AML-193 (cell line): ENCODE measurements at regions not wholly inside any gene's neighbourhood (a gene's known extent, or its start where the extent isn't known, plus 50 kb on each side); places are given as distances from the start of the nearest gene placed in this dataset.
A peak's percentile ranks its signal among the peaks of the same experiment; 100 is the strongest.
"Not testable (repeated sequence)": the region's sequence is repeated elsewhere in the genome, so short reads cannot be mapped to it uniquely, and the experiment has no call there.

ENCODE experiments used
- DNase-seq, 2 experiments: peaks; one replicate each; lab custom pipeline; 2025; lab: John Stamatoyannopoulos, UW

DNA sequence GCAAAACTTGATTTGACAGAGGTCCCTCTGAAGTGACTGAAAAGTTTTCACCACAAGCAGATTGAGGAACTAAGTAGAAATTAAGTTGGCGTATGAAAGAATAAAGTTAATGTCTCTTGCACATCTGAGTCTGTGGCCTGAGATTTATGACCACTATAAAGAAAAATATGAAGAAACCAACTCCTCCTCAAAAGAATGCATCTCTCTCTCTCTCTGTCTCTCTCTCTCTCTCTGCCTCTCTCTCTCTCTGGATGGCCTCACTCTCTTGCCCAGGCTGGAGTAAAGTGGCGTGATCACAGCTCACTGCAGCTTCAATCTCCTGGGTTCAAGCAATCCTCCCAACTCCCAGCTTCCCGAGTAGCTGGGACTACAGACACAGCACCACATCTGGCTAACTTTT lies 55.2 kb downstream of the RPL22L1 start:
- no peak for DNase-seq

DNA sequence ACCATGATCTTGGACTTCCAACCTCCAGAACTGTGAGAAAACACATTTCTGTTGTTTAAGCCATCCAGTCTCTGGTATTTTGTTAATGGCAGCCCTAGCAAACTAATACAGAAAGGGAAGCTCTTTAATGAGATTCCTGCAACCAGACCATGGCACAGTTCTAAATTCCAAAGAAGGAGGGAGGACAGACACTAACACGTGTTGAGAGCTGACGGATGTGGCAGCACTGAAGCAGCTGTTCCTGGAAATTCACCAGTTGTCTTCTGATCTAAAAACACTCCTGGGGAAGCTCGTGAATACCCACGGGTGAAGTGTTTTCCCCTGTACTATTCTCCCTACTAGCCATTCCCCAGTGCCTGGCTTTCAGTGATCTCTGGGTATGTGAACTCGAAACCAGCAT lies 56.7 kb downstream of the RPL22L1 start:
- no peak for DNase-seq

DNA sequence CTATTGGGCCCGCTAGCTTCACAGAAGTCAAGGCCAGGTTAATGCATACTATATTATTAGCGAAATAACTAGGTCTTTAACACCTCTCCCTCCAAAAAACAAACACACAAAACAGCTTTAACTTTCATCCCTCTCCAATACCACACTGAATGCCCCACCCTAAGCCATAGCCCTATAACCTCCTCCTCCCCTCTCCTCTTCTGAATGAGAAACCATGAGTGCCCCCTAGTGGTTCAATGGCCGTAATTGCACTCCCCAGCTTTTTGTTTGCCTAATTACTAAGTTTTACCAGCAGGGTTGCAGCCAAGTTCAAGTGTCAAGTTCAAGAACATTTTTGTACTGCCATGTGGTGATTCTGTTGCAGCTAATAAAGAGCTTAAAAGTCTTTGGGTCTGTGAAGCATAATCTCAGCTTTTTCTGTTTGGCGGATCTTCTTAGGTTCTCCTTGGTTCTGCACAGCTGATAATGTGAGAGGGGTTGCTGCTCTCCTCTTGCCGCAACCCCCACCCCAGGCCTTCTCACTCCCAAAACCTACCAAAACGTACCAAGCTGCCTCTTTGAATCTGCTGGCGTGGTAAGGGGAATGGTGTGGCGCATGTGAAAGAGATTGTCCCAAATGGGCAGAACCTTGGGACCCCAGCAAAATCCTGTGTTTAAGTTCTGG lies 57.9 kb downstream of the RPL22L1 start:
- peak; percentile 77 to 84 for DNase-seq

DNA sequence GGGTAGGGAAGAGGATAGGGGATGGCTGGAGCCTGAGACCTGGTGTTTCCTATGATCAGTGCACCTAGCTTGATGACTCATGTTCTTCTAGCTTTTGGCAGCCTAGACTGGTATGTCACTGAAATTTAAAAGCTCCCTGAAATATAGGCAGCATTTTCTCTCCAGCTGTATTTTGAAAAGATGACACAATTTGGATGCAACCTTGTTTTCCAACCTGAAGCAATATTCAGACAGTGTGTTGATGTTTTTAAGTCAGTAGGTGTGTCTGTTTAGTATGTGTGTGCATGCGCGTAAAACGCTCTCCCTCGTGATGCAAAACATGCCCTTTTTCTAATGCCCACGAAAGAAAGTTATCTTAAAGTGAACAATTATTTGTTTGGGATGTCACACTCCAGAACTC lies 58.5 kb downstream of the RPL22L1 start:
- DNase-seq: no peak

DNA sequence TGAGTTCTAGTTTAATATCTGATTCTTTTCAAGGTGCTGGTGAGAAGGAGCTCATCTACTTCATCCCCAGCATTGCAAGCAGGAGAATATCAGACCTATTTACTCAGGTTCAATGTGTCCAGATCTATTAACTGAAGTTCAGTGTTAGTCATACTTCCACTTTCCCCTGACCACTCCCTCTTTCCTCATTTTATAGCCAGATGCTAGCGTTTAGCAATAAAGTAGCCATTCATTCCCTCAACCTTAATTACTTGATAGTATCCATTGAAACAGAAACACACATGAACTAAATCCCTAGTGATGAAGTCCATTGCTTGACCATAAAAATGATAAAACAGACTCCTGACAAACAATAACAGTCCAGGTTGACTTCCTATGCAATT lies 60.0 kb downstream of the RPL22L1 start:
- peak in 1 of 2 experiments; percentile 35 for DNase-seq

DNA sequence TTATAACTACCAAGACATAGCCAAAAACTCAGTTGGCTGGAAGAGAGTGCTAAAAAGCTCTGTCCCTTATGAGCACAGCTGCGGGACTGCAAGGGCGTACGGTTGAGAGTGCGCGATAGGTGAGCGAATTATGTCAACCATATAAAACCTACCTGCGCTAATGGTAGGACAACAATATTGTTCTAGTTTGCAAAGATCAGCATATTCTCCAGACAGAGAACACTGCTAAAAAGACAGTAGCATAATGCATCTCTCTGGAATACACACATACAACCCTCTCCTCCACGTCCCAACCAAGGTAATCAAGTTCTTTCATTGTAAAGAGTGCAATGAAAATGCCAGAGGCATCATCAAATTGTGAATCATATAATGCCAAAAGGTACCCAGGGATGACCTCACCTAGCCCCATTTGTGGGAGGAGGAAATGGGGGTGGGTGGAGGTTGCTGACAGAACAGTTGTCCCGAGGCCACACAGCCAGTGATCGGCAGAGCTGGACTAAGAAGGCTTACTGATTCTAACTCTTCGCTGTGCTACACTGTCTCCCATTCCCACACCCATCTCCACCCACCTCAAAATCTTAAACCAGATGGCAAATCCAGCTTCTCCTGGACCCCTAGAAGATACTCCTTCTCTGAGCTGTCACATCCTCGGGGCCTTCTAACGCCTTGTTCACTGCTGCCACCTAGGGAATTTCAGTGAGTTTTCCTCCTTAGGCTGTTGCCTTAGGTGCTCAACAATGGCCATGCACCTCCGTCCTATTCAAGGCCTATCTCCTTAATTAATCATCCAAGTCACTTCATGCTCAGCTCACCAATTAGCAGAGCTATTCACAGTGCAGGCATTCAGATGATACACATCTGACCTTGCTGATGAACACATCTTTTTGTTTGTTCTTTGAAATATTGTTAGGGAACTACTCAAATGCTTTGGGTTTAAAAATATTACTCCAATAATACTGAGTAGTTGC lies 60.7 kb downstream of the RPL22L1 start:
- peak; percentile 43 to 58 for DNase-seq

DNA sequence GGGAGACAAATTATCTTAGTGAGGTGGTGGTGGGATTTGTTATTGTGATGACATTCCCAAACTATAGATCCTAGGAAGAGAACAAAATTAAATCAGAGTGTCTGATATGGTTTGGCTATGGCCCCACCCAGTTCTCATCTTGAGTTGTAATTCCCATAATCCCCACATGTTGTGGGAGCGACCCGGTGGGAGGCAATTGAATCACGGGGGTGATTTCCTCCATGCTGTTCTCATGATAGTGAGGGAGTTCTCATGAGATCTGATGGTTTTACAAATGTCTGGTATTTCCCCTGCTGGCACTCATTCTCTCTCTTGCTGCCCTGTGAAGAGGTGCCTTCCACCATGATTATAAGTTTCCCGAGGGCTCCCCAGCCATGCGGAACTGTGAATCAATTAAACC lies 62.0 kb downstream of the RPL22L1 start:
- DNase-seq: no peak

DNA sequence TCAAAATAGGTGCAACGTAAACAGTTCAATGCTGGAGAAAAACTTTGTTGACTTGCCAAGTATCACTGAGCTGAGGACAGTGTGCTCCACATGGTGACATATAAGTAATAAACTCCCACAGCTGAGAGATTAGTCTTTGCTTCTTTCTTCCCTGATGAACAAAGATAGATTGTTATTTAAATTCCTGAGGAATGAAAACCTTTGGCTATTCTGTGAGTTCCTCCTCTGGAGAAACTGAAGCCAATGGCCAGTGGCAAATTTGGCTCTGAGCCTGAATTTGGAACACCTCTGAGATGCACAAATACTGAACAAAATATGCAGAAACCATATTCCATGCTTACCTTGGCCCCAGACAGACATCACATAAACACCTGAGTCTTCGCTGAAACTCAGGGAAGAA lies 63.3 kb downstream of the RPL22L1 start:
- no peak for DNase-seq

DNA sequence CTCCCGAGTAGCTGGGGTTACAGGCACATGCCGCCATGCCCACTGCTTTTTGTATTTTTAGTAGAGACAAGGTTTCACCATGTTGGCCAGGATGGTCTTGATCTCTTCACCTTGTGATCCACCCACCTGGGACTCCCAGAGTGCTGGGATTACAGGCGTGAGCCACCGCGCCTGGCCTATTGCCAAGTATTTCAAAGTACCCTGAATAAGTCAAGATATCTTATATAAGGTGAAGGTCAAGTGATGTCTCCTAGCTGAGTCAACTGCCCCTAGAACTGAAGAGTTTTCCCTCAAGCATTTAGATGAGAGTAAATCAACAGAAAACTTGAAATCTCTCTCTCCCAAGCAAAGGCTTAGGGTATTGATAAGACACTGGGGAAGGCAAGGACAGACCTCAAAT lies 63.9 kb downstream of the RPL22L1 start:
- DNase-seq: no peak

DNA sequence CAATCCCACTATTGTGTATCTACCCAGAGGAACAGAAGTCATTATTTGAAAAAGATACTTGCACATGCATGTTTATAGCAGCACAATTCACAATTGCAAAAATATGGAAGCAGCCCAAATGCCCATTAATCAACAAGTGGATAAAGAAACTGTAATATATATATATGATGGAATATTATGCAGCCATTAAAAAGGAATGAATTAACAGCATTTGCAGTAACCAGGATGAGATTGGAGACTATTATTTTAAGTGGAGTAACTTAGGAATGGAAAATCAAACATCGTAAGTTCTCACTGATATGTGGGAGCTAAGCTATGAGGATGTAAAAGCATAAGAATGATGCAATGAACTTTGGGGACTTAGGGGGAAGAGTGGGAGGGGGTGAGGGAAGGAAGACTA lies 64.7 kb downstream of the RPL22L1 start:
- DNase-seq: not testable (repeated sequence)

DNA sequence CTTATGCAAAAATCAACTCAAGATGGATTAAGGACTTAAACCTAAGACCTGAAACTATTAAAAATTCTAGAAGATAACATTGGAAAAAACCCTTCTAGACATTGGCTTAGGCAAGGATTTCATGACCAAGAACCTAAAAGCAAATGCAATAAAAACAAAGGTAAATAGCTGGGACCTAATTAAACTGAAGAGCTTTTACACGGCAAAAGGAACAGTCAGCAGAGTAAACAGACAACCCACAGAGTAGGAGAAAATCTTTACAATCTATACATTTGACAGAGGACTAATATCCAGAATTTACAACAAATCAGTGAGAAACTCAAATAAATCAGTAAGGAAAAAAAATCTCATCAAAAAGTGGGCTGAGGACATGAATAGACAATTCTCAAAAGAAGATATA lies 65.4 kb downstream of the RPL22L1 start:
- DNase-seq: not testable (repeated sequence)

DNA sequence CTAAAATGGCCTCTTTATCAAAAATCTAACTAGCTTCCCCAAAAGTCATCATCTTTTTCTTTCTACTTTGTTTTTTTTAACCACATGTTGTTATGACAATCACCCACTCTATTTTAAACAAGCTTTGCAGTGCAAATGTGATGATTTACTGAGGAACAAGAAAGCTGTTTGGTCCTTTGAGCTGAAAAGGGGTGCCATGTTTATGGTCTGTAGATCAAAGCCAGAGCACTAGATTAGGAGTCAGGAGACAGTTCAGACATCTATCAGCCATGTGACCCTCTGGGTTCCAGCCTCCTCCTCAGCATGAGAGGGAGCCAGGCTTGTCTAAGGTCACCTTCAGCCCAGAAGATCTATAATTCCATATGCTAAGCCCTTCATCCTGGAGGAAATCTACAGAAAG lies 65.9 kb downstream of the RPL22L1 start:
- no peak for DNase-seq

DNA sequence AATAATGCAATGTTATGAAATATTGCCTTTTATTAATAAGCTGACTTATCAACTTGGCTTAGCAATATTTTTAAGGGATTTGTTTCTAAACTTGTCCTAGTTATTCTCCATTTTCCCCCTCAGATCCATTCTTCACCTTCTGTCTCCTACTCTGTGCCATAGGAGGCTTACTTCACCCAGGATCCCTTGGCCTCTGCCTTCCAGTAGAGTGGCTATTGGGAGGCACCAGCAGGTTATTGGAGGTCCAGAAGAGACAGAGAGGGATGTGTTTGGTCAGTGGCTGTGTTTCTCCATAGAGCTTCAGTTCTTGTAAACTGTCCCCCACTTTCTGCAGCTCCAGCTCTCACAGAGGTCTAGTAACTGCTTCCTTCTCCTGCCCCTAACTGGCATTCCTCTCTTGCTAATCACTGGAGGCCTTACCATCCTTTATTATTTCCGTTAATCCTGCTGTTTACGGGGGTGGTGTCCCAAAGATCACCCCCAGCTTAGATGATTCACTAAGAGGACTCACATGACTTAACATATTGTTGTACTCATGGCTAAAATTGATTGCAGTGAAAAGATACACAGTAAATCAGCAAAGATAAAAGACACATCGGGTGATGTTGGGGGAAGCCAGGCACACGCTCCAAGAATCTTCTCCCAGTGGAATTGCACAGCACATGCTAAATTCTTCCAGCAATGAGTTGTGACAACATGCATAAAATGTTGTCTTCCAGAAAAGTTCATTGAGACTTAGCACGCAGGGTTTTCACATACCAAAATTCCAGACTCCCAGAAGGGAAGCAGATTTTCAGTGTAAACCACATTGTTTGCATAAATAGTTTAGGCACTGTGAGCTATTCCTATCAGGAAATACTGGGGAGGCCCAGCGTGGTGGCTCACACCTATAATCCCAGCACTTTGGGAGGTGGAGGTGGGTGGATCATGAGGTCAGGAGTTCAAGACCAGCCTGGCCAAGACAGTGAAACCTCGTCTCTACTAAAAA lies 67.5 kb downstream of the RPL22L1 start:
- no peak for DNase-seq

DNA sequence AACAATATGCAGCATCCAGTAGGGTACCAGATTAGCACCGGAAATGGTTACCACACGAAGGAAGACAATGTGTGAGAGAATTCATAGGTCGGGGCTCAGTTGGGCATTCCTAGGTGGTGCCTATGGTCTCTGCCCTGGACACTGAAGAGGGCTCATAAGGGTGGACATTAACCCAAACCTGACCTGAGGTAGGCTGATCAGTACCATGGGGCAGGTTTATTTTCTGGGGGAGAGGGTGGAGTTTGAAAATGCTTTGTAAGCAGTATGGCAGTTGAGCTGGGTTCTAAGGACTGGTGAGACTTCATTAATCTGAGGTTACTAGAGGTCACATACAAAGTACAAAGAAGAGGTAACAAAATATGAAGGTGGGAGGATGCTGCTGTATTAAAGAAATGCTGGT lies 68.4 kb downstream of the RPL22L1 start:
- DNase-seq: no peak

DNA sequence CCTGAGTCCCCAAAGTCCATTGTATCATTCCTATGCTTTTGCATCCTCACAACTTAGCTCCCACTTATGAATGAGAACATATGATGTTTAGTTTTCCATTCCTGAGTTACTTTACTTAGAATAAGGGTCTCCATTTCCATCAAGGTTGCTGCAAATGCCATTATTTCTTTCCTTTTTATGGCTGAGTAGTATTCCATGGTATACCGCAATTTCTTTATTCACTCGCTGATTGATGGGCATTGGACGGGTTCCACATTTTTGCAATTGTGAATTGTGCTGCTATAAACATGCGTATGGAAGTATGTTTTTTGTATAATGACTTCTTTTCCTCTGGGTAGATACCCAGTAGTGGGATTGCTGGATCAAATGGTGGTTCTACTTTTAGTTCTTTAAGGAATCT lies 69.7 kb downstream of the RPL22L1 start:
- not testable (repeated sequence) for DNase-seq

DNA sequence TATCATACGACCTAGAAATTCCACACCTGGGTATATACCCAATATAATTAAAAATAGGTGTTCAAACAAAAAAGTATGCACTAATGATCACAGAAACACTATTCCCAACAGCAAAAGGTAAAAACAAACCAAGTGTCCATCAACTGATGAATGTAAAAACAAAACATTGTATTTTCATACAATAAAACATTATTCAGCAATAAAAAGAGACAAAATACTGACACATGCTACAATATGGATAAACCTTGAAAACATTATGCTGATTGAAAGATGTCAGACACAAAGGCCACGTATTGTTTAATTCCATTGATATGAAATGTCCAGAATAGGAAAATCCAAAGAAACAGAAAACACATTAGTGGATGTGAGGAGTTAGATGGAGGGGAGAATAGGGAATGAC lies 71.0 kb downstream of the RPL22L1 start:
- no peak for DNase-seq

DNA sequence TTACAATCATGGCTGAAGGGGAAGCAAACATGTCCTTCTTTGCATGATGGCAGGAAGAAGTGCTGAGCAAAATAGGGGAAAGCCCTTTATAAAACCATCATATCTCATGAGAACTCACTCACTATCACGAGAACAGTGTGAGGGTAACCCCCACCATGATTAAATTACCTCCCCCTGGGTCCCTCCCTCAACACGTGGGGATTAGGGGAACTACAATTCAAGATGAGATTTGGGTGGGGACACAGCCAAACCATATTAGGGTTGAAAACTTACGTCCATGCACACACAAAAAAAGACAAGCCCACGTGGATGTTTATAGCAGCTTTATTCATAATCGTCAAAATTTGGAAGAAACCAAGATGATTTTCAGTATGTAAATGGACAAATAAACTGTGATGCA lies 72.3 kb downstream of the RPL22L1 start:
- no peak for DNase-seq

DNA sequence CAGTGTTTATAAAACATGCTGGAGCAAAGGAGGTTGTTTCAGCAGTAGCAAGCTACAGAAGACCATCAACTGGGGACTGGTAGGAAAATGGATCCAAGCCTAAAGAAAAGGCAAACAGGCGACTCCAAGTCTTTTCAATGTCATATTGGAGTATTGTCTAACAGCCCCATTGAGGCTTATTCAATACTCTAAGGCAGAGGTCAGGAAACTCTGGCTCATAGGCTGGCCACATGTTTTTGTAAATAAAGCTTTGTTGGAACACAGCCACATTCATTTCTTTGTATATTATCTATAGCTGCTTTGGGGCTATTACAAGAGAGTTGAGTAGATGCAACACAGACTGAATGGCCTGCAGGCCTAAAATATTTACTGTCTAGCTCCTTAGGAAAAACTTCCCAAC lies 77.5 kb downstream of the RPL22L1 start:
- no peak for DNase-seq

DNA sequence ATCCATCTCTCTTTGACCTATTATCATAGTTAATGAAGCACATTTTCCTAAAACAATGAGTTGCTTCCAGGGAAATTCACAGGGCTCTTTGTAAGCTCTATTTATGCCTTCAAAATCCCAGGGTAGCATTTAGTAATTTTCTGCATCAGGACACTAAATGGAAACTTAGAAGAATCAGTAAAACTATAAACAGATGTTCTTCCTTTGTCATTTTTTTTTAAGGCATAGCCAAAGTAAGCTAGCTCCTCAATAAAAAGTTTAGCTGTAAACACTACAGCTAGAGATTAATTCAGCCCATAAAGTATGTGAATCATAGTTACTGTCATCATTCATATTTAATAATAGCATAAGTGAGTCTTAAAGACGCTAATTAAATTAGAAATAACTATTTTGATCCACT lies 79.3 kb downstream of the RPL22L1 start:
- DNase-seq: no peak

DNA sequence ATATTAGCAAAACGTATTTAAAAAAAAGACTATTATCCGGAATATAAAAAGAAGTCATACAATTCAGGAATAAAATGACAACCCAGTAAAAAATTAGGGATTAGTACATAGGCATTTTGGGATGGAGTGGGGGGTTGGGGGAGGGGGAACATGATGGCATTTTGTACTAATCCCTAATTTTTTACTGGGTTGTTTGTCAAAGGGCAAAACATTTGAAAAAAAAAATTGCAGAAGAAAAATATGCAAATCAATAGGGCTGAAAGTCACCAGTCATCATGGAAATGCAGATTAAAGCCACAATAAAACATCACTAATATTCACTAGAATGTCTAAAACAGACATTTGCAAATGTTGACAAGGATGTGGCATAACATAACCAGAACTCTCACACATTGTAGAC lies 82.5 kb downstream of the RPL22L1 start:
- DNase-seq: no peak

DNA sequence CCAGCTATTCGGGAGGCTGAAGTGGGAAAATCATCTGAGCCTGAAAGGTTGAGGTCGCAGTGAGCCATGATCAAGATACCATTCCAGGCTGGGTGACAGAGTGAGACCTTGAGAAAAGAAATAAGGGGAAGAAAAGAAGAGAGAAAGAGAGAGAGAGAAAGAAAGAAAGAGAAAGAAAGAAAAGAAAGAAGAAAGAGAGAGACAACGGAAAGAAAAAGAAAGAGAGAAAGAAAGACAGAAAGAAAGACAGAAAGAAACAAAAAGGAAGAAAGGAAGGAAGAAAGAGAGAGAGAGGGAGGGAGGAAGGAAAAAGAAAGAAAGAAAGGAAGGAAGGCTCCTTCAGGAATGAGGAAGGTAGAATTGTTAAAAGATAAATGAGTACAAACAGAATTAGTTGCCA lies 84.5 kb downstream of the RPL22L1 start:
- no peak for DNase-seq

DNA sequence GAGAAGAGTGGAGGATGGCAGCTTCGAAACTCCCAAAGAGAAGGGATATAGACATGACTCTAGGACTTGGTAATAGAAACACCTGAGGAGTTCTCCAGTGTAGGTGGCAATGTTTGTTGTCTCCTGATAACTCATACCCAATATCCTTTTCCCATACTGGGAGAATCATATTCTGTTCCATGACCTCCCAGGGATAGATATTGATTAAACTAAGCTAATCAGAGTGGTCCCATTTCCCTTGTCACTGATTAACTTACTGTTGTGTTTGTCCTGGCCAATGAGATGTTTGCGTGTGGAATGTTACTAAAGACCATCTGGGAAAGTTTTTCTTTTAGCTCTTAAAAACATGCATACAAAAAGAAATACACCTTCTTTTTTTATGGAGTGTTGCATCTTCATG lies 85.6 kb downstream of the RPL22L1 start:
- no peak for DNase-seq
